H1 (cell line): ENCODE measurements at regions not wholly inside any gene's neighbourhood (a gene's known extent, or its start where the extent isn't known, plus 50 kb on each side); places are given as distances from the start of the nearest gene placed in this dataset.

Experiments
- ATF3 ChIP-seq: IDR thresholded peaks from 2 replicates; pipeline ENCODE4 v1.6.1; 2011; ENCODE audit warnings: low read depth, mild to moderate bottlenecking, low read length; ENCODE audit not compliant: insufficient read depth
- KDM4A ChIP-seq: IDR thresholded peaks from one replicate; pipeline ENCODE4 v1.7.1; 2012; ENCODE audit warnings: low read depth, mild to moderate bottlenecking, moderate library complexity, low read length, inconsistent platforms; ENCODE audit not compliant: severe bottlenecking
- RAD21 ChIP-seq, 2 experiments: IDR thresholded peaks in 1 of 2; conservative IDR thresholded peaks in 1 of 2; 2 replicates each; pipeline ENCODE4 v1.6.1; 2011; ENCODE audit warnings: low read depth in 2 of 2, low read length in 2 of 2, improper control_type of control experiment in 1 of 2, inconsistent platforms in 1 of 2, mild to moderate bottlenecking in 1 of 2, moderate library complexity in 1 of 2

DNA sequence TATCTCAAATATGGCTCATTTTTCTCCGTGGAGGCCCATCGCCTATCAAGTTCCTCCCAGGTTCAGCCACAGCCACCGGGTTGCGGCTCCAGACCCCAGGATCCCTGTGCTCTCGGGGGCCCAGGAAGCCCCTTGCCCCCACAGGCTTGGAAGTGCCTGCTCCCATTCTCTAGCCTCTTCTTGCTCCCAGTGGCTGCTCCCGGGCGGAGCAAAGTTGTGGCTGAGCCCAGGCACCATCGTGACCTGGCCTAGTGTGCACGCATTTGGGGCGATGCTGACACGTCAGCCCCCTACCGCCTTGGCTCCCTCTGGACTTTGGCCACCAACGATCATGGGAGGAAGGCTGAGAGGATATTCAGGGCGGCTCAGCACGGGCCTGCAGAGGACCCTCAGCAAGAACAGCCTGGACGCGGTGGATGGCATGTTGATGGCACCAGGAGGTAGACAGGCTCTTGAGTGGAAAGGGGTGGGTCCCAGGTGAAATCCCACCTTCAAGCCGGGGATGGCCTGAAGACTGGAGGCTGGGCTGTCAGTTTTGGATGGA is 419.4 kb upstream of the AGA start (continued):
- TF ChIP-seq ATF3 = no peak
- TF ChIP-seq RAD21 (IDR thresholded peaks at IDR 0.05 in 1 of 2, conservative IDR thresholded peaks at IDR 0.05 in 1 of 2; ENCODE audit: low read depth in 2 of 2, low read length in 2 of 2) = no peak
- TF ChIP-seq KDM4A = no peak
